ENCODE measurements at regions not wholly inside any gene's neighbourhood (a gene's known extent, or its start where the extent isn't known, plus 50 kb on each side); places are given as distances from the start of the nearest gene placed in this dataset.

- H3K4me3 Mint-ChIP-seq (ENCODE audit: unreplicated experiment): no peak overlapping the region
- peak overlapping the region; percentile 58 for H3K27ac Mint-ChIP-seq (ENCODE audit: unreplicated experiment)
- no peak for DNase-seq (ENCODE audit: extremely low spot score, unreplicated experiment)
- peaks cover 26% of the 10 kb centered on the region for H3K4me1 Mint-ChIP-seq (ENCODE audit: unreplicated experiment)
- no peak for TF ChIP-seq CTCF (IDR thresholded peaks at IDR 0.05)
- H3K36me3 Mint-ChIP-seq (ENCODE audit: unreplicated experiment): no peaks in the 10 kb centered on the region
- H3K9me3 Mint-ChIP-seq (ENCODE audit: unreplicated experiment): no peaks in the 10 kb centered on the region
- H3K27me3 Mint-ChIP-seq (ENCODE audit: unreplicated experiment): no peaks in the 10 kb centered on the region
These were observed 476.0 kb upstream of the TBL1XR1 start for GRCh38 chr3:177673112-177673914.

GRCh38 chr3:177674186-177674585 is 476.9 kb upstream of the TBL1XR1 start:
- no peak overlapping the region for H3K4me3 Mint-ChIP-seq (ENCODE audit: unreplicated experiment)
- no peak for TF ChIP-seq CTCF (IDR thresholded peaks at IDR 0.05)
- H3K4me1 Mint-ChIP-seq (ENCODE audit: unreplicated experiment): peaks cover 31% of the 10 kb centered on the region
- H3K27me3 Mint-ChIP-seq (ENCODE audit: unreplicated experiment): no peaks in the 10 kb centered on the region
- H3K36me3 Mint-ChIP-seq (ENCODE audit: unreplicated experiment): no peaks in the 10 kb centered on the region
- H3K9me3 Mint-ChIP-seq (ENCODE audit: unreplicated experiment): no peaks in the 10 kb centered on the region
- no peak for DNase-seq (ENCODE audit: extremely low spot score, unreplicated experiment)
- H3K27ac Mint-ChIP-seq (ENCODE audit: unreplicated experiment): peak overlapping the region; percentile 58

- H3K4me3 Mint-ChIP-seq (ENCODE audit: unreplicated experiment): no peak overlapping the region
- H3K27me3 Mint-ChIP-seq (ENCODE audit: unreplicated experiment): no peaks in the 10 kb centered on the region
- peaks cover 2% of the 10 kb centered on the region for H3K36me3 Mint-ChIP-seq (ENCODE audit: unreplicated experiment)
- no peaks in the 10 kb centered on the region for H3K9me3 Mint-ChIP-seq (ENCODE audit: unreplicated experiment)
- no peak for DNase-seq (ENCODE audit: extremely low spot score, unreplicated experiment)
- peaks cover 48% of the 10 kb centered on the region for H3K4me1 Mint-ChIP-seq (ENCODE audit: unreplicated experiment)
- TF ChIP-seq CTCF (IDR thresholded peaks at IDR 0.05): no peak
- no peak overlapping the region for H3K27ac Mint-ChIP-seq (ENCODE audit: unreplicated experiment)
These were observed 478.9 kb upstream of the TBL1XR1 start for GRCh38 chr3:177676148-177676547.

GRCh38 chr3:177676947-177677587 is 479.8 kb upstream of the TBL1XR1 start:
- H3K27me3 Mint-ChIP-seq (ENCODE audit: unreplicated experiment): no peaks in the 10 kb centered on the region
- H3K4me3 Mint-ChIP-seq (ENCODE audit: unreplicated experiment): no peak overlapping the region
- peaks cover 2% of the 10 kb centered on the region for H3K36me3 Mint-ChIP-seq (ENCODE audit: unreplicated experiment)
- no peak for TF ChIP-seq CTCF (IDR thresholded peaks at IDR 0.05)
- no peak overlapping the region for H3K27ac Mint-ChIP-seq (ENCODE audit: unreplicated experiment)
- no peak for DNase-seq (ENCODE audit: extremely low spot score, unreplicated experiment)
- H3K4me1 Mint-ChIP-seq (ENCODE audit: unreplicated experiment): peaks cover 54% of the 10 kb centered on the region
- no peaks in the 10 kb centered on the region for H3K9me3 Mint-ChIP-seq (ENCODE audit: unreplicated experiment)
